ENCODE measurements at regions not wholly inside any gene's neighbourhood (a gene's known extent, or its start where the extent isn't known, plus 50 kb on each side); places are given as distances from the start of the nearest gene placed in this dataset.
A peak's percentile ranks its signal among the peaks of the same experiment; 100 is the strongest.

DNA sequence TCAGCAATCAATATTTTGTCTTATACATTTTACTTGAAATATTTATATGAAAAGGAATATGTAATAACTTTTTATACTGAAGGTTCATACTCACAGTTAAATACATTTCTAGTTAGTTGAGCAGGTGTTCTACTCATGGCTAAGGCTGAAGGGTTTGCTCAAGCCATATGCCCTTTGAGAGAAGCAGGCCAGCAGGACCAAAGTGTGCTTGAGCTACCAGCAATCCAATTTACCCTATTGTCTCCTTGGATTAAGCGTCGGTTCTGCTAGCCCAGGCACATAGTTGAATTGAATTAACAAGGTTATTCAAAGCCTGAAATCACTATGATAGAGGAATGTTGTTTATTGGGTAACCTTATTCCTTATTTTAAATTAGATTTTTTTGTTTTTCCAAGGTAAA lies 151.5 kb upstream of the BACE2 start:
- Mint-ChIP-seq H3K36me3 (ENCODE audit: unreplicated experiment) (no peaks in the 10 kb centered on the region), H3K9me3 (ENCODE audit: unreplicated experiment) (no peaks in the 10 kb centered on the region), H3K4me1 (ENCODE audit: low read depth, unreplicated experiment) (peaks cover under 1% of the 10 kb centered on the region), H3K27ac (ENCODE audit: unreplicated experiment) (no peak overlapping the region), H3K4me3 (ENCODE audit: unreplicated experiment) (no peak overlapping the region), H3K27me3 (ENCODE audit: unreplicated experiment) (peaks cover 2% of the 10 kb centered on the region)
- TF ChIP-seq, protein P1, sequence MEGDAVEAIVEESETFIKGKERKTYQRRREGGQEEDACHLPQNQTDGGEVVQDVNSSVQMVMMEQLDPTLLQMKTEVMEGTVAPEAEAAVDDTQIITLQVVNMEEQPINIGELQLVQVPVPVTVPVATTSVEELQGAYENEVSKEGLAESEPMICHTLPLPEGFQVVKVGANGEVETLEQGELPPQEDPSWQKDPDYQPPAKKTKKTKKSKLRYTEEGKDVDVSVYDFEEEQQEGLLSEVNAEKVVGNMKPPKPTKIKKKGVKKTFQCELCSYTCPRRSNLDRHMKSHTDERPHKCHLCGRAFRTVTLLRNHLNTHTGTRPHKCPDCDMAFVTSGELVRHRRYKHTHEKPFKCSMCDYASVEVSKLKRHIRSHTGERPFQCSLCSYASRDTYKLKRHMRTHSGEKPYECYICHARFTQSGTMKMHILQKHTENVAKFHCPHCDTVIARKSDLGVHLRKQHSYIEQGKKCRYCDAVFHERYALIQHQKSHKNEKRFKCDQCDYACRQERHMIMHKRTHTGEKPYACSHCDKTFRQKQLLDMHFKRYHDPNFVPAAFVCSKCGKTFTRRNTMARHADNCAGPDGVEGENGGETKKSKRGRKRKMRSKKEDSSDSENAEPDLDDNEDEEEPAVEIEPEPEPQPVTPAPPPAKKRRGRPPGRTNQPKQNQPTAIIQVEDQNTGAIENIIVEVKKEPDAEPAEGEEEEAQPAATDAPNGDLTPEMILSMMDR (IDR thresholded peaks at IDR 0.05; ENCODE audit: partially characterized antibody, unreplicated experiment): no peak
- no peak for DNase-seq

DNA sequence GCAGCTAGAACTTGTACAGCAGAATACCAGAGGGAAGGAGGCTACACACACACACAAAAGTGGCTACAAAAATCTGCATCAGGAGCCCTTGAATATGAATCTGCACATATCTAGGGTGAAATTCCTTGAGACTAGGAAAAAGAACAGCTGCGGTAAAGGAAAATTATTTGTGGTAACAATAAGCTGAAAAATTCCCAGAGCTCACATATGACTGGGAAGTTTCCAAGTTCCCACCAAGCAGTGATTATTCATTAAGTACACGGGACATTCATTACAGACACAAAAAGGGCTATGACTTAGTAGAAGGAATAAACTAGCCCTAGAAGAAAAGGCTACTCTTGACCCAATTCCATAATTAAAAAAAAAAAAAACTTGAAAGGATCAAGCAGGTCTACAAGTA lies 149.5 kb upstream of the BACE2 start:
- Mint-ChIP-seq H3K27me3 (ENCODE audit: unreplicated experiment) (peaks cover 2% of the 10 kb centered on the region), H3K36me3 (ENCODE audit: unreplicated experiment) (no peaks in the 10 kb centered on the region), H3K27ac (ENCODE audit: unreplicated experiment) (no peak overlapping the region), H3K9me3 (ENCODE audit: unreplicated experiment) (no peaks in the 10 kb centered on the region), H3K4me3 (ENCODE audit: unreplicated experiment) (no peak overlapping the region), H3K4me1 (ENCODE audit: low read depth, unreplicated experiment) (no peaks in the 10 kb centered on the region)
- DNase-seq: no peak
- TF ChIP-seq, protein P1 (IDR thresholded peaks at IDR 0.05; ENCODE audit: partially characterized antibody, unreplicated experiment): no peak

DNA sequence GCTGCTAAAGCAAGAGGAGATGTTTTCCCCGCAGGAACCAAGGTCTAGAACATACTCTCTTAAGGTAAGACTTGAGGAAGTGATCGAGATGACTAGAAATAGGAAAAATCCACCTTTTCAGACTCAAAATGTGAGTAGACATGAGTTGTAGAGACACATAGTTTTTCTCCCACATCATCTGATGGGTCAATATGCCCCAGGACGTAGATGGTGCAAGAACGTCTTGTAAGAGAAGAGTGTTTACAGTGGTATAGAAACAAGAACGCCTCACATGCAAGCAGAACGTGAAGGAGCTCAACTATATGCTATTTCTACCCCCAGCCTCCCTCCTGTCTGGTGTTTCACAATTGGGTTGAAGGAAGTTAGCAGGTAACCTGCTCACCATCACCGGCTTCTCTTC lies 144.0 kb upstream of the BACE2 start:
- Mint-ChIP-seq H3K27ac (ENCODE audit: unreplicated experiment) (no peak overlapping the region), H3K27me3 (ENCODE audit: unreplicated experiment) (no peaks in the 10 kb centered on the region), H3K4me3 (ENCODE audit: unreplicated experiment) (no peak overlapping the region), H3K36me3 (ENCODE audit: unreplicated experiment) (no peaks in the 10 kb centered on the region), H3K9me3 (ENCODE audit: unreplicated experiment) (peaks cover 1% of the 10 kb centered on the region), H3K4me1 (ENCODE audit: low read depth, unreplicated experiment) (peaks cover 7% of the 10 kb centered on the region)
- TF ChIP-seq, protein P1 (IDR thresholded peaks at IDR 0.05; ENCODE audit: partially characterized antibody, unreplicated experiment): no peak
- no peak for DNase-seq

DNA sequence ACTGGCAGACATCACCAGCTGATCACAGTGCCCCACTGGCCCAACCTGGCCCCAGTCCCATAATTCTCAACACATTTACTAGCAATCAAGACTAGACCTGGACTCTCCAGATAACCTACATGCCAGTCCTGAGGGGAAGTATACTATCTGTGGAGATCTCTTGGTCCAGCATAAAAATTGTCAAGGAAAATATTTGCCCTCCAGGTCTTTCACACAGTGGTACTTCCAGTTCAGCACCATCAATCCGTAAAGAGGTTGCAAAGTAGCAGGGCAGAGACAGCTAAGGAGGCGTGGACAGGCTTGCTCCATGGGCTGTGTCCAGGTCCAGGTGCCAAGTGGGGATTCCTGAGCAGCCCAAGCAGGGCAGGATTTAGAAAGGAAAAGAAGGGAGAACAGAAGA lies 143.6 kb upstream of the BACE2 start:
- Mint-ChIP-seq H3K36me3 (ENCODE audit: unreplicated experiment) (no peaks in the 10 kb centered on the region), H3K27me3 (ENCODE audit: unreplicated experiment) (no peaks in the 10 kb centered on the region), H3K4me3 (ENCODE audit: unreplicated experiment) (no peak overlapping the region), H3K4me1 (ENCODE audit: low read depth, unreplicated experiment) (peaks cover 10% of the 10 kb centered on the region), H3K27ac (ENCODE audit: unreplicated experiment) (no peak overlapping the region), H3K9me3 (ENCODE audit: unreplicated experiment) (peaks cover 1% of the 10 kb centered on the region)
- TF ChIP-seq, protein P1 (IDR thresholded peaks at IDR 0.05; ENCODE audit: partially characterized antibody, unreplicated experiment): no peak
- no peak for DNase-seq

DNA sequence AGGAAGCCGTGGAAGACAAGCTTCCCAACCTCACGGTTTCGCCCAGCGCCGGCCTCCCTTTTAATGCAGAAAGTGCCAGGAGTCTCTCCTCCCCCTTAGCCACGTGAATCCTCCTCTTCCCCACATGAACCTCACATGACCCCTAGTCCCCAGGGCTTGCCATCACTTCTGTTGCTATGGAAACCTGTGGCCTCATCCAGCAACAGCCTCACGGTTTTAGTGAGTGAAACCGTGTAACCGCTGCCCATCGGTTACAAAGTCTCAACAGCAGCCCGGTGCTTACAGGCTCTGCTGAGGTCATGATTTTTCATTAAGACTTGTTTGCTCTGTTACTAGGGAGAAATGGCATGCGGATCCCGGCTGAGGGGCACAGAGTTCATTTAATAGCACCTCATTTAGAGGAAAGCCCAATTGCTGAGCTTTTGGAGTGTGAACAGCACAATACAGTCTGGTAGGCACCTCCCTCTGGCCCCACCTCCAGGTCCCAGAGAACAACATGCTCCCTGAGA lies 143.2 kb upstream of the BACE2 start:
- H3K27ac Mint-ChIP-seq (ENCODE audit: unreplicated experiment): no peak overlapping the region
- TF ChIP-seq, protein P1 (IDR thresholded peaks at IDR 0.05; ENCODE audit: partially characterized antibody, unreplicated experiment): no peak

More for the DNA sequence above, 143.2 kb upstream of the BACE2 start:
- H3K4me1 Mint-ChIP-seq (ENCODE audit: low read depth, unreplicated experiment): peaks cover 10% of the 10 kb centered on the region
- no peak overlapping the region for H3K4me3 Mint-ChIP-seq (ENCODE audit: unreplicated experiment)
- DNase-seq: peak; percentile 35
- H3K27me3 Mint-ChIP-seq (ENCODE audit: unreplicated experiment): no peaks in the 10 kb centered on the region
- no peaks in the 10 kb centered on the region for H3K36me3 Mint-ChIP-seq (ENCODE audit: unreplicated experiment)
- peaks cover 1% of the 10 kb centered on the region for H3K9me3 Mint-ChIP-seq (ENCODE audit: unreplicated experiment)
